Astrocyte (in vitro differentiated cells and primary cell): ENCODE measurements at regions not wholly inside any gene's neighbourhood (a gene's known extent, or its start where the extent isn't known, plus 50 kb on each side); places are given as distances from the start of the nearest gene placed in this dataset.

ENCODE experiments used
- DNase-seq: peaks from one replicate; pipeline ENCODE4 v3.0.0-alpha.2; 2010; ENCODE audit warnings: low read depth
- FAIRE-seq: peaks from 2 replicates; lab custom pipeline; 2011; peaks lifted over from hg19 to GRCh38; lab: Jason Lieb, UNC
- H2AFZ ChIP-seq: 2 replicates; pipeline ENCODE4 v1.6.0; 2012; ENCODE audit warnings: low read depth, low read length, inconsistent platforms
- H3K27ac ChIP-seq: 2 replicates; pipeline ENCODE4 v1.5.1; 2011; ENCODE audit warnings: low read depth, low read length, inconsistent platforms
- H3K27me3 ChIP-seq: 2 replicates; pipeline ENCODE4 v1.6.0; 2011; ENCODE audit warnings: low read length, inconsistent platforms; ENCODE audit not compliant: insufficient read depth
- H3K36me3 ChIP-seq: 2 replicates; pipeline ENCODE4 v1.5.1; 2011; ENCODE audit warnings: low read length, inconsistent platforms; ENCODE audit not compliant: insufficient read depth
- H3K4me1 ChIP-seq: 2 replicates; pipeline ENCODE4 v1.5.1; 2011; ENCODE audit warnings: low read length, inconsistent platforms; ENCODE audit not compliant: insufficient read depth
- H3K4me2 ChIP-seq: 2 replicates; pipeline ENCODE4 v1.6.0; 2012; ENCODE audit warnings: low read length, inconsistent platforms
- H3K4me3 ChIP-seq: 2 replicates; pipeline ENCODE4 v1.5.1; 2011; ENCODE audit warnings: low read depth, mild to moderate bottlenecking, low read length, inconsistent platforms; ENCODE audit not compliant: insufficient read depth
- H3K79me2 ChIP-seq: 2 replicates; pipeline ENCODE4 v1.6.0; 2012; ENCODE audit warnings: mild to moderate bottlenecking, low read length, inconsistent platforms; ENCODE audit not compliant: insufficient read depth
- H3K9ac ChIP-seq: 2 replicates; pipeline ENCODE4 v1.6.0; 2012; ENCODE audit warnings: mild to moderate bottlenecking, low read length, inconsistent platforms
- H3K9me3 ChIP-seq: 2 replicates; pipeline ENCODE4 v1.5.1; 2012; ENCODE audit warnings: low read depth, mild to moderate bottlenecking, low read length, inconsistent platforms; ENCODE audit not compliant: insufficient read depth
- H4K20me1 ChIP-seq: 2 replicates; pipeline ENCODE4 v1.6.0; 2012; ENCODE audit warnings: low read length, inconsistent platforms; ENCODE audit not compliant: insufficient read depth
- H3K27ac Mint-ChIP-seq: one replicate; pipeline ENCODE4 v1.8.0; 2021; ENCODE audit warnings: mild to moderate bottlenecking, mixed read lengths; ENCODE audit not compliant: unreplicated experiment
- H3K27me3 Mint-ChIP-seq: one replicate; pipeline ENCODE4 v1.8.0; 2021; ENCODE audit warnings: low read depth, mixed read lengths; ENCODE audit not compliant: unreplicated experiment
- H3K36me3 Mint-ChIP-seq: one replicate; pipeline ENCODE4 v1.8.0; 2021; ENCODE audit warnings: low read depth, mixed read lengths; ENCODE audit not compliant: unreplicated experiment
- H3K4me1 Mint-ChIP-seq: one replicate; pipeline ENCODE4 v1.8.0; 2021; ENCODE audit warnings: low read depth, mixed read lengths; ENCODE audit not compliant: unreplicated experiment
- H3K4me3 Mint-ChIP-seq: one replicate; pipeline ENCODE4 v1.8.0; 2021; ENCODE audit warnings: mild to moderate bottlenecking, moderate library complexity, mixed read lengths; ENCODE audit not compliant: unreplicated experiment
- H3K9me3 Mint-ChIP-seq: one replicate; pipeline ENCODE4 v1.8.0; 2021; ENCODE audit warnings: mild to moderate bottlenecking, mixed read lengths; ENCODE audit not compliant: unreplicated experiment
- CTCF ChIP-seq: IDR thresholded peaks from 2 replicates; pipeline ENCODE4 v1.5.1; 2011; ENCODE audit warnings: low read depth, mild to moderate bottlenecking, inconsistent platforms, low read length, moderate library complexity; ENCODE audit not compliant: insufficient read depth
- EZH2 ChIP-seq: IDR thresholded peaks from 2 replicates; pipeline ENCODE4 v1.6.1; 2012; ENCODE audit warnings: mild to moderate bottlenecking, low read length, inconsistent platforms; ENCODE audit not compliant: insufficient read depth

DNA sequence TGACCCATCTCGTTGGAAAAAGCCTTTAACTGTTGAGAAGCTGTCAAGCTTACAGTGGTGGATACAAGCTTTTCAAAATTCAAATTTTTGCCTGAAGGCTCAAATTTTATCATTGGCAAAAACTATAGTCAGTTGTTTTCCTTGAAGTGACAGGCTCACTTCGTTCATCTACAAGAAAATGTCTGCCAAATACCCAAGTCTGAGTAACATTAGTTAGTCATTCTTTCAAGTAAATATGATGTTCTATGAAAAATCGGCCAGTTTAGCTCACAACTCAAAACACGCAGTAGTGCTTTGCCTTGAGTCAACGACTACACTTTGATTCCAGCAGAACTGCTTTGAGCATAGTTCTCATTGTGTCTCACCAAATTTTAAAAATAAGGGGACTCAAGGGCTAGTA, 170.3 kb upstream of the MAMLD1 start:
- H3K4me2 ChIP-seq = no peak overlapping the region
- DNase-seq (no peak), FAIRE-seq (no peak)
- H4K20me1 ChIP-seq = no peaks in the 10 kb centered on the region
- H3K4me3 ChIP-seq = no peak overlapping the region
- no peaks in the 10 kb centered on the region for H3K36me3 ChIP-seq
- no peak overlapping the region for H2AFZ ChIP-seq
- Mint-ChIP-seq H3K9me3 (peaks cover 2% of the 10 kb centered on the region), H3K36me3 (no peaks in the 10 kb centered on the region), H3K27ac (no peak overlapping the region), H3K4me3 (no peak overlapping the region), H3K27me3 (peaks cover 2% of the 10 kb centered on the region), H3K4me1 (no peaks in the 10 kb centered on the region)
- H3K27me3 ChIP-seq = no peaks in the 10 kb centered on the region
- H3K27ac ChIP-seq = no peak overlapping the region
- H3K9ac ChIP-seq = no peak overlapping the region
- H3K4me1 ChIP-seq = no peaks in the 10 kb centered on the region
- TF ChIP-seq CTCF (no peak), EZH2 (no peak)
- no peaks in the 10 kb centered on the region for H3K79me2 ChIP-seq
- H3K9me3 ChIP-seq = no peaks in the 10 kb centered on the region

DNA sequence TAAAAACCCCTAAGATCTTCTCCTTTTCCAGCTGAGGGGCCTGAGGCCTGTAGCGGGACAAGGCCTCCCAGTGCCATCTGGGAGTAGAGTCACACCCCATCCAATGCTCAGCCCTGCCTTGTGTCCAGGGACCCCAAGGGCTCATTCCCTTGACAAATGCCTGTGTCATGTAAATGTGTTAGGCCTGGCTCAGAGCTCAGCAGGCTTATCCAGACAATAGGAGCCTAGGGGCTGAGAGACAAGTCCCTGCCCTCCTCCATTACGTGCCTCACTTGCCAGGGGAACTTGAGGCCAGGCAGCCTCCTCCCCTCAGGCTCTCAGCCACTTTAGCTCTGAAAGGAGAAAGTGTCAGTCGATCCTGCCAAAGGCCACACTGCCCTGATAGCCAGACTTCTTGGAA, 166.8 kb upstream of the MAMLD1 start:
- Histone ChIP-seq H4K20me1 (no peaks in the 10 kb centered on the region), H3K9ac (no peak overlapping the region), H3K4me3 (no peak overlapping the region), H3K79me2 (no peaks in the 10 kb centered on the region), H3K9me3 (no peaks in the 10 kb centered on the region), H3K4me2 (no peak overlapping the region), H3K4me1 (peaks cover 10% of the 10 kb centered on the region), H3K36me3 (no peaks in the 10 kb centered on the region), H2AFZ (no peak overlapping the region), H3K27ac (no peak overlapping the region), H3K27me3 (no peaks in the 10 kb centered on the region)
- Mint-ChIP-seq H3K4me3 (no peak overlapping the region), H3K4me1 (peaks cover 7% of the 10 kb centered on the region), H3K9me3 (peaks cover 2% of the 10 kb centered on the region), H3K27ac (no peak overlapping the region), H3K27me3 (no peaks in the 10 kb centered on the region), H3K36me3 (no peaks in the 10 kb centered on the region)
- no peak for TF ChIP-seq CTCF
- no peak for TF ChIP-seq EZH2
- FAIRE-seq (no peak), DNase-seq (no peak)

DNA sequence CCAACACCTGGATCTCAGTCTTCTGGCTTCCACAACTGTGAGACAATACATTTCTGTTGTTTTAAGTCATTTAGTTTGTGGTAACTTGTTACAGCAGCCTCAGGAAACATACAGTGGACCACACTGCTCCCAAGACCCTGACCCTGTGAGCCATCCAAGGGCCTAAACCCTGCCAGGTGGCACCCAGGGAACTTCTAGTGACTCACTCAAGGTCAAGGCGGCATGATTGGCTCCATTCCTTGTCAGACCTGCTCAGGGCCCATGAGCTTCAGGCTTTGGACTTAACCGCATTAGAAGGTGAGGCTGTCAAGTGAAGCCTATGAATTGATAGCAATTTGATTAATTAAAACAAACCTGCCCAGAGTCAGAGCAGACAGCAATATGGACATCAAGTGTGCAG, 165.7 kb upstream of the MAMLD1 start:
- Histone ChIP-seq H3K79me2 (no peaks in the 10 kb centered on the region), H3K4me1 (peaks cover 11% of the 10 kb centered on the region), H3K27ac (no peak overlapping the region), H3K36me3 (no peaks in the 10 kb centered on the region), H3K9me3 (no peaks in the 10 kb centered on the region), H3K27me3 (no peaks in the 10 kb centered on the region), H3K4me3 (no peak overlapping the region), H3K9ac (no peak overlapping the region), H4K20me1 (no peaks in the 10 kb centered on the region), H2AFZ (no peak overlapping the region), H3K4me2 (no peak overlapping the region)
- DNase-seq = no peak
- H3K9me3 Mint-ChIP-seq = peaks cover 2% of the 10 kb centered on the region
- FAIRE-seq = no peak
- no peak overlapping the region for H3K27ac Mint-ChIP-seq
- peaks cover 11% of the 10 kb centered on the region for H3K4me1 Mint-ChIP-seq
- H3K4me3 Mint-ChIP-seq = no peak overlapping the region
- H3K36me3 Mint-ChIP-seq = no peaks in the 10 kb centered on the region
- TF ChIP-seq EZH2 = no peak
- no peak for TF ChIP-seq CTCF
- no peaks in the 10 kb centered on the region for H3K27me3 Mint-ChIP-seq
